ENCODE measurements at regions not wholly inside any gene's neighbourhood (a gene's known extent, or its start where the extent isn't known, plus 50 kb on each side); places are given as distances from the start of the nearest gene placed in this dataset.

DNA sequence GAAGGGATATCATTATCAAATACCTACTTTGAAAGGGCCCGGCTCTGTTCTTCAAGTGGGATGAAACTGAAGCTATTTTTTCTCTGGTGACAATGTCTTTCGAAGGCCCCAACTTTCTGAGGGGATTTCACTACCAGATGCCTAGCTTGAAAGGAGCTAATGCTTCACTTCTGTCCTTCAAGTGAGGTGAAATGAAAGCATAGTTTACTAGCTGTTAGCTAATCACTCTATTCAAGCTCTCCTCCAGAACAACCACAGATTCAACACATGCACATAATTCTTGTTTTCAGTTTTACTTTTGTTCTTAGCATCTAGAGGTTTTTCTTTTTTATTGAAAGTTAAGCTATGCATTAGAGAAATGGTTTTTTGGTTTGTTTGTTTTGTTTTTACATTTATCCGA is 571.4 kb downstream of the NOVA1 start (continued):
- TF ChIP-seq, protein P1, sequence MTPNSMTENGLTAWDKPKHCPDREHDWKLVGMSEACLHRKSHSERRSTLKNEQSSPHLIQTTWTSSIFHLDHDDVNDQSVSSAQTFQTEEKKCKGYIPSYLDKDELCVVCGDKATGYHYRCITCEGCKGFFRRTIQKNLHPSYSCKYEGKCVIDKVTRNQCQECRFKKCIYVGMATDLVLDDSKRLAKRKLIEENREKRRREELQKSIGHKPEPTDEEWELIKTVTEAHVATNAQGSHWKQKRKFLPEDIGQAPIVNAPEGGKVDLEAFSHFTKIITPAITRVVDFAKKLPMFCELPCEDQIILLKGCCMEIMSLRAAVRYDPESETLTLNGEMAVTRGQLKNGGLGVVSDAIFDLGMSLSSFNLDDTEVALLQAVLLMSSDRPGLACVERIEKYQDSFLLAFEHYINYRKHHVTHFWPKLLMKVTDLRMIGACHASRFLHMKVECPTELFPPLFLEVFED (CRISPR knock-in tag; conservative IDR thresholded peaks at IDR 0.05), result no peak
- no peak for TF ChIP-seq E2F3 (CRISPR knock-in tag; IDR thresholded peaks at IDR 0.05)
- TF ChIP-seq, protein P2, sequence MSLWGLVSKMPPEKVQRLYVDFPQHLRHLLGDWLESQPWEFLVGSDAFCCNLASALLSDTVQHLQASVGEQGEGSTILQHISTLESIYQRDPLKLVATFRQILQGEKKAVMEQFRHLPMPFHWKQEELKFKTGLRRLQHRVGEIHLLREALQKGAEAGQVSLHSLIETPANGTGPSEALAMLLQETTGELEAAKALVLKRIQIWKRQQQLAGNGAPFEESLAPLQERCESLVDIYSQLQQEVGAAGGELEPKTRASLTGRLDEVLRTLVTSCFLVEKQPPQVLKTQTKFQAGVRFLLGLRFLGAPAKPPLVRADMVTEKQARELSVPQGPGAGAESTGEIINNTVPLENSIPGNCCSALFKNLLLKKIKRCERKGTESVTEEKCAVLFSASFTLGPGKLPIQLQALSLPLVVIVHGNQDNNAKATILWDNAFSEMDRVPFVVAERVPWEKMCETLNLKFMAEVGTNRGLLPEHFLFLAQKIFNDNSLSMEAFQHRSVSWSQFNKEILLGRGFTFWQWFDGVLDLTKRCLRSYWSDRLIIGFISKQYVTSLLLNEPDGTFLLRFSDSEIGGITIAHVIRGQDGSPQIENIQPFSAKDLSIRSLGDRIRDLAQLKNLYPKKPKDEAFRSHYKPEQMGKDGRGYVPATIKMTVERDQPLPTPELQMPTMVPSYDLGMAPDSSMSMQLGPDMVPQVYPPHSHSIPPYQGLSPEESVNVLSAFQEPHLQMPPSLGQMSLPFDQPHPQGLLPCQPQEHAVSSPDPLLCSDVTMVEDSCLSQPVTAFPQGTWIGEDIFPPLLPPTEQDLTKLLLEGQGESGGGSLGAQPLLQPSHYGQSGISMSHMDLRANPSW (CRISPR knock-in tag; IDR thresholded peaks at IDR 0.05), result no peak
- TF ChIP-seq, protein P3, sequence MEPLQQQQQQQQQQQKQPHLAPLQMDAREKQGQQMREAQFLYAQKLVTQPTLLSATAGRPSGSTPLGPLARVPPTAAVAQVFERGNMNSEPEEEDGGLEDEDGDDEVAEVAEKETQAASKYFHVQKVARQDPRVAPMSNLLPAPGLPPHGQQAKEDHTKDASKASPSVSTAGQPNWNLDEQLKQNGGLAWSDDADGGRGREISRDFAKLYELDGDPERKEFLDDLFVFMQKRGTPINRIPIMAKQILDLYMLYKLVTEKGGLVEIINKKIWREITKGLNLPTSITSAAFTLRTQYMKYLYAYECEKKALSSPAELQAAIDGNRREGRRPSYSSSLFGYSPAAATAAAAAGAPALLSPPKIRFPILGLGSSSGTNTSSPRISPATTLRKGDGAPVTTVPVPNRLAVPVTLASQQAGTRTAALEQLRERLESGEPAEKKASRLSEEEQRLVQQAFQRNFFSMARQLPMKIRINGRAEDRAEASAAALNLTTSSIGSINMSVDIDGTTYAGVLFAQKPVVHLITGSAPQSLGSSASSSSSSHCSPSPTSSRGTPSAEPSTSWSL (CRISPR knock-in tag; IDR thresholded peaks at IDR 0.05; ENCODE audit: borderline replicate concordance), result no peak

DNA sequence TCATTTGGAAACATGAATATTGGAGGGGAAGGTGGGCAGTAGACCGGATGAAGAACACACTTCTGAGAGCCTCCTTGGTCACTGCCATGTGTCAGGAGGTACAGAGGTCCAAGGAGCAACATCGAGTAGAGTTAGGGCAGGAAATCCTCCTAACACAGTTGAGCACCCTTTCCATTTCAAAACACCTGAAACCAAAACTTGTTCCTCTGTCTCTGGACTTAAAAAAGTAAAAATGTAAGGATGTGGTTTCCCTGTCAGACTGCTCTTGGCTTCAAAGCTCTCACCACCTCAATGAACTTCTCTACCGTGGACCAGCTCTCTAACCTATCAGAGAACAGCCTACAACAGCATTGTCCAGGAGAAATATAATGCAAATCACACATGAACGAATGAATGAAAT is 573.9 kb downstream of the NOVA1 start:
- CTCF ChIA-PET (ENCODE audit: low intra/inter-chr PET ratio), result no interaction called here
- no peak overlapping the region for H2AFZ ChIP-seq (ENCODE audit: low read depth, low read length)
- H3K4me3 ChIP-seq, result no peak overlapping the region
- no peak overlapping the region for H3K9ac ChIP-seq (ENCODE audit: insufficient read depth in 1 of 2, low read depth in 2 of 2, low read length in 2 of 2)
- FAIRE-seq, result no peak
- intact Hi-C loops (cut with micrococcal nuclease) (no loop called here), in situ Hi-C loops (cut with MboI) (no loop called here)
- no peak overlapping the region for H3K27ac ChIP-seq (ENCODE audit: extremely low read depth, low read depth, low read length)
- H3K4me1 ChIP-seq (replicated peaks in 1 of 2; ENCODE audit: control insufficient read depth in 2 of 2, insufficient read depth in 2 of 2, low read length in 2 of 2), result no peaks in the 10 kb centered on the region
- no peaks in the 10 kb centered on the region for H3K27me3 ChIP-seq (ENCODE audit: control insufficient read depth in 2 of 2, insufficient read depth in 2 of 2, low read length in 2 of 2)
- no peak for ATAC-seq
- no peak for DNase-seq (ENCODE audit: extremely low read depth in 1 of 4, low spot score in 3 of 4)
- no peaks in the 10 kb centered on the region for H3K36me3 ChIP-seq (ENCODE audit: control insufficient read depth, insufficient read depth, low read length)
- no peaks in the 10 kb centered on the region for H3K9me3 ChIP-seq (replicated peaks; ENCODE audit: control insufficient read depth, insufficient read depth, low read depth, low read length)
- no peaks in the 10 kb centered on the region for H3K9me1 ChIP-seq (ENCODE audit: control insufficient read depth, insufficient read depth, low read length)
- H3K79me2 ChIP-seq (ENCODE audit: control insufficient read depth, insufficient read depth, low read length), result no peaks in the 10 kb centered on the region
- no peak overlapping the region for H3K4me2 ChIP-seq (ENCODE audit: insufficient read depth, low read length)
- no TSS peak for BruUV-seq (replicated peaks)
- H4K20me1 ChIP-seq (replicated peaks; ENCODE audit: control insufficient read depth, insufficient read depth, low read length), result no peaks in the 10 kb centered on the region
- POLR2A ChIA-PET, result no interaction called here
- WGBS (ENCODE audit: insufficient coverage, low coverage, missing lambda C conversion rate), result 0% methylated on average over 4 of the region's 4 CpGs
- TF ChIP-seq ZNF134 (CRISPR knock-in tag; conservative IDR thresholded peaks at IDR 0.05) (no peak), RBM14 (IDR thresholded peaks at IDR 0.05; ENCODE audit: borderline replicate concordance, insufficient read depth, low read depth, low read length) (no peak), LEF1 (IDR thresholded peaks at IDR 0.05) (no peak), NCOA6 (IDR thresholded peaks at IDR 0.05) (no peak)
- TF ChIP-seq, protein P4, sequence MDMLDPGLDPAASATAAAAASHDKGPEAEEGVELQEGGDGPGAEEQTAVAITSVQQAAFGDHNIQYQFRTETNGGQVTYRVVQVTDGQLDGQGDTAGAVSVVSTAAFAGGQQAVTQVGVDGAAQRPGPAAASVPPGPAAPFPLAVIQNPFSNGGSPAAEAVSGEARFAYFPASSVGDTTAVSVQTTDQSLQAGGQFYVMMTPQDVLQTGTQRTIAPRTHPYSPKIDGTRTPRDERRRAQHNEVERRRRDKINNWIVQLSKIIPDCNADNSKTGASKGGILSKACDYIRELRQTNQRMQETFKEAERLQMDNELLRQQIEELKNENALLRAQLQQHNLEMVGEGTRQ (CRISPR knock-in tag; IDR thresholded peaks at IDR 0.05), result no peak
- TF ChIP-seq, protein P5, sequence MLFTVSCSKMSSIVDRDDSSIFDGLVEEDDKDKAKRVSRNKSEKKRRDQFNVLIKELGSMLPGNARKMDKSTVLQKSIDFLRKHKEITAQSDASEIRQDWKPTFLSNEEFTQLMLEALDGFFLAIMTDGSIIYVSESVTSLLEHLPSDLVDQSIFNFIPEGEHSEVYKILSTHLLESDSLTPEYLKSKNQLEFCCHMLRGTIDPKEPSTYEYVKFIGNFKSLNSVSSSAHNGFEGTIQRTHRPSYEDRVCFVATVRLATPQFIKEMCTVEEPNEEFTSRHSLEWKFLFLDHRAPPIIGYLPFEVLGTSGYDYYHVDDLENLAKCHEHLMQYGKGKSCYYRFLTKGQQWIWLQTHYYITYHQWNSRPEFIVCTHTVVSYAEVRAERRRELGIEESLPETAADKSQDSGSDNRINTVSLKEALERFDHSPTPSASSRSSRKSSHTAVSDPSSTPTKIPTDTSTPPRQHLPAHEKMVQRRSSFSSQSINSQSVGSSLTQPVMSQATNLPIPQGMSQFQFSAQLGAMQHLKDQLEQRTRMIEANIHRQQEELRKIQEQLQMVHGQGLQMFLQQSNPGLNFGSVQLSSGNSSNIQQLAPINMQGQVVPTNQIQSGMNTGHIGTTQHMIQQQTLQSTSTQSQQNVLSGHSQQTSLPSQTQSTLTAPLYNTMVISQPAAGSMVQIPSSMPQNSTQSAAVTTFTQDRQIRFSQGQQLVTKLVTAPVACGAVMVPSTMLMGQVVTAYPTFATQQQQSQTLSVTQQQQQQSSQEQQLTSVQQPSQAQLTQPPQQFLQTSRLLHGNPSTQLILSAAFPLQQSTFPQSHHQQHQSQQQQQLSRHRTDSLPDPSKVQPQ (CRISPR knock-in tag; IDR thresholded peaks at IDR 0.05; ENCODE audit: borderline replicate concordance), result no peak

Measured in K562 (cell line).